ENCODE measurements at regions not wholly inside any gene's neighbourhood (a gene's known extent, or its start where the extent isn't known, plus 50 kb on each side); places are given as distances from the start of the nearest gene placed in this dataset.

GRCh38 chr7:128152721-128153120 lies 88.4 kb upstream of the LEP start:
- no peak for TF ChIP-seq CTCF (IDR thresholded peaks at IDR 0.05)
- TF ChIP-seq EP300 (IDR thresholded peaks at IDR 0.05): no peak

Measured in tibial nerve (tissue), 4 donors.